Peyer's patch (tissue), 4 donors: ENCODE measurements at regions not wholly inside any gene's neighbourhood (a gene's known extent, or its start where the extent isn't known, plus 50 kb on each side); places are given as distances from the start of the nearest gene placed in this dataset.

Experiments used
- POLR2A ChIP-seq, 2 donors: fragments of 450-650 bp; IDR thresholded peaks; one replicate each; pipeline ENCODE4 v1.5.1; 2017; ENCODE audit warnings: antibody characterized with exemption in 2 of 2, mild to moderate bottlenecking in 2 of 2, moderate library complexity in 2 of 2
- TF ChIP-seq, protein P1 (sequence below), 6 experiments: fragments of 450-650 bp in 4 of 6; fragments of 200-600 bp in 2 of 6; sonication (generic) in 1 of 6; IDR thresholded peaks; one replicate each; pipeline ENCODE4 v1.5.1; 2017 to 2019; ENCODE audit warnings: antibody characterized with exemption in 6 of 6, mild to moderate bottlenecking in 3 of 6, moderate library complexity in 1 of 6

DNA sequence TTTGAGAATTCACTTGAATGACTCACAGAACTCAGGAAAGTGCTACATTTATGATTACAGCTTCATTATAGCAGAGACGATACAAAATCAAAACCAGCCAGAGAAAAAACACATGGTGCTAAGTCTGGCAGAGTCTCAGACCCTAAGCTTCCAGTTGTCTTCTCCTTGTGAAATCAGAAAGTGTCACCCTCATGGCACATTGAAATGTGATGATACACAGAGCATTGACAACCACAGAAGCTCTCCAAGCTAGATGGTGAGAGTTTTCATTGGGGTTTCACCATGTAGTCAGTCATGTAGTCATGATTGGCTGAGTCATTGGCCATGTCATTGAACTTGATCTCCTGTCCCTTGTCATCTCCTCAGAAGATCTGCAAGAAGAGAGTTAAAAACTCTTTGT, 526.6 kb downstream of the MRPL39 start:
- TF ChIP-seq POLR2A (IDR thresholded peaks at IDR 0.05), result no peak
- TF ChIP-seq, protein P1, sequence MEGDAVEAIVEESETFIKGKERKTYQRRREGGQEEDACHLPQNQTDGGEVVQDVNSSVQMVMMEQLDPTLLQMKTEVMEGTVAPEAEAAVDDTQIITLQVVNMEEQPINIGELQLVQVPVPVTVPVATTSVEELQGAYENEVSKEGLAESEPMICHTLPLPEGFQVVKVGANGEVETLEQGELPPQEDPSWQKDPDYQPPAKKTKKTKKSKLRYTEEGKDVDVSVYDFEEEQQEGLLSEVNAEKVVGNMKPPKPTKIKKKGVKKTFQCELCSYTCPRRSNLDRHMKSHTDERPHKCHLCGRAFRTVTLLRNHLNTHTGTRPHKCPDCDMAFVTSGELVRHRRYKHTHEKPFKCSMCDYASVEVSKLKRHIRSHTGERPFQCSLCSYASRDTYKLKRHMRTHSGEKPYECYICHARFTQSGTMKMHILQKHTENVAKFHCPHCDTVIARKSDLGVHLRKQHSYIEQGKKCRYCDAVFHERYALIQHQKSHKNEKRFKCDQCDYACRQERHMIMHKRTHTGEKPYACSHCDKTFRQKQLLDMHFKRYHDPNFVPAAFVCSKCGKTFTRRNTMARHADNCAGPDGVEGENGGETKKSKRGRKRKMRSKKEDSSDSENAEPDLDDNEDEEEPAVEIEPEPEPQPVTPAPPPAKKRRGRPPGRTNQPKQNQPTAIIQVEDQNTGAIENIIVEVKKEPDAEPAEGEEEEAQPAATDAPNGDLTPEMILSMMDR (IDR thresholded peaks at IDR 0.05), result no peak
